Vagina (tissue), 2 donors: ENCODE measurements at regions not wholly inside any gene's neighbourhood (a gene's known extent, or its start where the extent isn't known, plus 50 kb on each side); places are given as distances from the start of the nearest gene placed in this dataset.

Experiments
- DNase-seq, 2 donors: peaks; one replicate each; pipeline ENCODE4 v3.0.0-alpha.2; 2017; ENCODE audit errors: extremely low spot score in 2 of 2
- H3K27ac ChIP-seq: fragments of 200-600 bp; sonication (generic); one replicate; pipeline ENCODE4 v1.5.1; 2019
- H3K27me3 ChIP-seq: fragments of 200-600 bp; sonication (generic); one replicate; pipeline ENCODE4 v1.5.1; 2019
- H3K36me3 ChIP-seq, 2 donors: fragments of 200-600 bp; sonication (generic); one replicate each; pipeline ENCODE4 v1.5.1; 2017 to 2019
- H3K4me1 ChIP-seq: fragments of 200-600 bp; sonication (generic); one replicate; pipeline ENCODE4 v1.5.1; 2019
- H3K4me3 ChIP-seq, 2 donors: fragments of 200-600 bp; sonication (generic); 1 replicate in 1 of 2; 2 replicates in 1 of 2; pipeline ENCODE4 v1.5.1; 2016 to 2019
- H3K9me3 ChIP-seq: fragments of 200-600 bp; sonication (generic); one replicate; pipeline ENCODE4 v1.5.1; 2019
- POLR2A ChIP-seq, 2 donors: fragments of 450-650 bp; IDR thresholded peaks; one replicate each; pipeline ENCODE4 v1.6.1; 2017; ENCODE audit warnings: antibody characterized with exemption in 2 of 2, mild to moderate bottlenecking in 2 of 2, moderate library complexity in 2 of 2
- POLR2AphosphoS5 ChIP-seq, 2 donors: sonication (generic); formaldehyde crosslinking; IDR thresholded peaks; one replicate each; pipeline ENCODE4 v1.9.0; 2017; ENCODE audit warnings: antibody characterized with exemption in 2 of 2, mild to moderate bottlenecking in 2 of 2, low read depth in 1 of 2; ENCODE audit not compliant: insufficient read depth in 1 of 2
- intact Hi-C: fragments of 100-400 bp; cut with DNase I; formaldehyde crosslinking; loops from one replicate; pipeline ENCODE4 v1.15.1; 2023
- TF ChIP-seq, protein P1 (sequence below), 3 experiments: fragments of 450-650 bp in 2 of 3; fragments of 200-600 bp in 1 of 3; sonication (generic) in 1 of 3; IDR thresholded peaks; one replicate each; pipeline ENCODE4 v1.5.1; 2017 to 2019; ENCODE audit warnings: antibody characterized with exemption in 3 of 3, mild to moderate bottlenecking in 2 of 3, moderate library complexity in 2 of 3

DNA sequence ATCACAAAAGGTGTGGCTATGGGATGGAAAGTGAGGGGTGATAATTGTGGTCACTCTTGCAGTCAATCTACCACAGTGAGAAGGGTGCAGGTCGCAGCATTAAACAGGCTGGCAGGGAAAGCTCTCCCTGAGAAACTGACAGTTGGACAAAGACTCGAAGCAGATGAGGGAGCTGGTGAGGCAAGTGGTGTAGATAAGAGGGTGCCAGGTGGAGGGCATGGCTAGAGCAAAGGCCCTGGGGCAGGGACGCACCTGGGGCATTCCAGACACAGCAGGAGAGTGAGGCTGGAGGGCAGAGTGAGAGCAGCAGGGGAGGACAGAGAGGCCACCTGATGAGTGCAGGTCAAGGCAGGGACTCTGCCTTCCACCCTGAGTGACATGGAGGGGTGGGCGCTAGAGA is 264.8 kb downstream of the PRDM2 start:
- Histone ChIP-seq H3K4me3 (no peak overlapping the region), H3K9me3 (no peaks in the 10 kb centered on the region), H3K4me1 (no peaks in the 10 kb centered on the region), H3K27me3 (no peaks in the 10 kb centered on the region), H3K27ac (no peak overlapping the region), H3K36me3 (no peaks in the 10 kb centered on the region)
- DNase-seq: no peak
- TF ChIP-seq POLR2A (IDR thresholded peaks at IDR 0.05): no peak
- TF ChIP-seq, protein P1, sequence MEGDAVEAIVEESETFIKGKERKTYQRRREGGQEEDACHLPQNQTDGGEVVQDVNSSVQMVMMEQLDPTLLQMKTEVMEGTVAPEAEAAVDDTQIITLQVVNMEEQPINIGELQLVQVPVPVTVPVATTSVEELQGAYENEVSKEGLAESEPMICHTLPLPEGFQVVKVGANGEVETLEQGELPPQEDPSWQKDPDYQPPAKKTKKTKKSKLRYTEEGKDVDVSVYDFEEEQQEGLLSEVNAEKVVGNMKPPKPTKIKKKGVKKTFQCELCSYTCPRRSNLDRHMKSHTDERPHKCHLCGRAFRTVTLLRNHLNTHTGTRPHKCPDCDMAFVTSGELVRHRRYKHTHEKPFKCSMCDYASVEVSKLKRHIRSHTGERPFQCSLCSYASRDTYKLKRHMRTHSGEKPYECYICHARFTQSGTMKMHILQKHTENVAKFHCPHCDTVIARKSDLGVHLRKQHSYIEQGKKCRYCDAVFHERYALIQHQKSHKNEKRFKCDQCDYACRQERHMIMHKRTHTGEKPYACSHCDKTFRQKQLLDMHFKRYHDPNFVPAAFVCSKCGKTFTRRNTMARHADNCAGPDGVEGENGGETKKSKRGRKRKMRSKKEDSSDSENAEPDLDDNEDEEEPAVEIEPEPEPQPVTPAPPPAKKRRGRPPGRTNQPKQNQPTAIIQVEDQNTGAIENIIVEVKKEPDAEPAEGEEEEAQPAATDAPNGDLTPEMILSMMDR (IDR thresholded peaks at IDR 0.05): no peak
- no peak for TF ChIP-seq POLR2AphosphoS5 (IDR thresholded peaks at IDR 0.05; ENCODE audit: insufficient read depth in 1 of 2, low read depth in 1 of 2)
- intact Hi-C loops: loop anchor here (10.0 kb wide), 1 partner anchor 1080 kb away; no protein-coding TSS in a partner anchor

DNA sequence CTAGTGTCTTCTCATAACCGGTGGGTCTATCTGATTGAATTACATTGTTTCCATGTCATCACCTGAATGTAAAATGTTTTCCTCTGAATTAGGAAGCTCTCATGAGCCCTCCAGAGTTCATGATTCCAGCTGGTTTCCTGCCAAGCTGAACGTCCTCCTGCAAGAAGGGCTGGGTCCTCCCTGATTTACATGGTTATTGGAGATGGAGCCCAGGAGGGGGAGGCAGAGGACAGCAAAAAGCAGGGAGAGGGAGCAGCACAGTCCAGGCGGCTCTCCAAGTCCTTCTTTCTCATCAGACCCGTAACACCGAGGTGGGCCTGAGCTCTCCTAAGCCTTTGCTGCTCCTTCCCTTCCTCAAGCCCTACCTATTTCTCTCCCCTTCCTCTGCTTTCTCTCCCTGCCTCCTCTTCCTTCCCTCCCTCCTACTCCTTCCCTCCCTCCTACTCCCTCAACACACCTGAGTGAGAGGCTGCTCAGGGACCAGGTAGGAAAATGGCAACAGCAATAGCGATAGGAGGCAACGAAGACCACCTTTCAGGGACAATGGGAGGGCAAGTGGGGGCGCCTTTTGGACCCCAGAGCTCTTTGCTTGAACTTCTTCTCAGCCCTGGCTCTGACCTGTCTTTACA is 265.9 kb downstream of the PRDM2 start:
- no peaks in the 10 kb centered on the region for H3K36me3 ChIP-seq
- intact Hi-C loops: loop anchor here (10.0 kb wide), 1 partner anchor 1079 kb away; no protein-coding TSS in a partner anchor
- no peak overlapping the region for H3K27ac ChIP-seq
- DNase-seq: no peak
- no peaks in the 10 kb centered on the region for H3K27me3 ChIP-seq
- H3K4me3 ChIP-seq: no peak overlapping the region
- TF ChIP-seq POLR2AphosphoS5 (IDR thresholded peaks at IDR 0.05; ENCODE audit: insufficient read depth in 1 of 2, low read depth in 1 of 2): no peak
- TF ChIP-seq, protein P1 (IDR thresholded peaks at IDR 0.05): peak; percentile 27 to 58 (median 45)
- no peaks in the 10 kb centered on the region for H3K9me3 ChIP-seq
- H3K4me1 ChIP-seq: no peaks in the 10 kb centered on the region

DNA sequence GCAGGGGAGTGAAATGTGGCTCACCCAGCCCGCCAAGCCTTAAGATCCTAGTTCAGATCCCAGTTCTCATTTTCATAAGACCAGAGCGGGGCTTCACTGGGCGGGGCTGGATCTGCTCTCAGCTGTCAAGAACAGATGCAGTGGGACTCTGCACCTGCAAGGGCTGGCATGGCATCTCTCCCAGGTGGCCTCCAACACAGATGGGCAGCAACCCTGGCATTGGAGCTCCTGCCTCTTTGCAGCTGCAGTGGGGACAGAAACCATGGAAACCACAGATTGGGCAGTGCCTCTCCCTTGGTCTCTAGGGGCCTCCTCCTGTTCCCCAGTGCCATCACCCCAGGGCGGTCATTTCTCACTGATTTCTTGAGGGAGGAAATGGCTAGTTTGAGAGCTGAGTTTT is 267.7 kb downstream of the PRDM2 start:
- H3K27me3 ChIP-seq: no peaks in the 10 kb centered on the region
- intact Hi-C loops: loop anchor here (10.0 kb wide), 1 partner anchor 1077 kb away; no protein-coding TSS in a partner anchor
- TF ChIP-seq, protein P1 (IDR thresholded peaks at IDR 0.05): no peak
- no peak for TF ChIP-seq POLR2AphosphoS5 (IDR thresholded peaks at IDR 0.05; ENCODE audit: insufficient read depth in 1 of 2, low read depth in 1 of 2)
- TF ChIP-seq POLR2A (IDR thresholded peaks at IDR 0.05): no peak
- no peaks in the 10 kb centered on the region for H3K9me3 ChIP-seq
- no peak for DNase-seq
- no peaks in the 10 kb centered on the region for H3K4me1 ChIP-seq
- H3K36me3 ChIP-seq: no peaks in the 10 kb centered on the region
- no peak overlapping the region for H3K4me3 ChIP-seq
- no peak overlapping the region for H3K27ac ChIP-seq

DNA sequence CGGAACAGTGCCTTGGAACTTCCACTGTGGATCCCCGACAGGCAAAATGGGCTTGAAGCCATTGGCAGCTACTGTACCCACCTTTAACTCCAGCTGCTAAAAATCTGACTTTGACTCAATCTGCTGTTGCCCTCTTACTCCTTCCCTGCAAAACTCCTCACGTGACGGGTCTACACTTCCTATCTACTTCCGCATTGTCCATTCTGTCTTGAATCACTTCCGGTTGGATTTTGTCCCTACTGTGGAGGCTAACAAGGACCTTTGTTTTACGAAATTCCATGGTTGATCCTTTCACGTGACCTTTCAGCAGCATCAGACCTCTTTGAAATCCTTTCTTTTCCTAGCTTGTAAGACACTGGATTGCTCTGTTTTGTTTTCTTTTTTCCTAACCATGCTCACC is 268.4 kb downstream of the PRDM2 start:
- Histone ChIP-seq H3K27me3 (no peaks in the 10 kb centered on the region), H3K27ac (no peak overlapping the region), H3K4me3 (no peak overlapping the region), H3K9me3 (no peaks in the 10 kb centered on the region), H3K36me3 (no peaks in the 10 kb centered on the region), H3K4me1 (no peaks in the 10 kb centered on the region)
- no peak for DNase-seq
- intact Hi-C loops: loop anchor here (10.0 kb wide), 1 partner anchor 1076 kb away; no protein-coding TSS in a partner anchor
- TF ChIP-seq POLR2AphosphoS5 (IDR thresholded peaks at IDR 0.05; ENCODE audit: insufficient read depth in 1 of 2, low read depth in 1 of 2) (no peak), POLR2A (IDR thresholded peaks at IDR 0.05) (no peak)
- TF ChIP-seq, protein P1 (IDR thresholded peaks at IDR 0.05): no peak

DNA sequence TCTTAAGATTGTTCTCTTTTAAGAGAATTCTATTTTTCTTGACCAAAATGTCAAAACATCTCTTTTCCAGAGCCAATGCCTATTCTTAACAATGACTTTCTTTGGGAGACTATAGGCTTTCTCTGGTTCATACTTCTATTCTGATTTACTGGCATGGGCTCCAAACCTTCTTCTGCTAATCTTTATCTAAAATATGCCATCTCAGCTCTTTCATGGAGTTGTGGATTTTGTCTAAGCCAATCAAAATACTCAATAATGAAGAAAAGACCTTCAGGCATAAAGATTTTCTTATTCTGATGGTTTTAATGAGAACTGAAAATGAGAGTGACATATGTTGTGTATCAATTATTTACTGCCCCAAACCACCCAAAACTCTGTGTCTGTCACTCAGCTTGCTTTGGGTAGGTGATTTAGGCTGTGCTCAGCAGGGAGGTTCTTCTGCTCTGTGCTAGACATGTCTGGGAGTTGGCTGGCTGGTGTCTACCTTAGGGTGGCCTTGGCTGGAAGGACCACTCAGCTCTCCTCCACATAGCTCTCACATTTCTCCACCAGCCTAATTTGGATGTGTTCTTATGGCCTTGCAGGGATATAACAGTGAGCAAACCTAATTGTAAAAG is 270.8 kb downstream of the PRDM2 start:
- intact Hi-C loops: no loop called here

More for the DNA sequence above, 270.8 kb downstream of the PRDM2 start:
- Histone ChIP-seq H3K27ac (no peak overlapping the region), H3K9me3 (no peaks in the 10 kb centered on the region), H3K27me3 (no peaks in the 10 kb centered on the region), H3K4me3 (no peak overlapping the region), H3K4me1 (no peaks in the 10 kb centered on the region), H3K36me3 (no peaks in the 10 kb centered on the region)
- no peak for DNase-seq
- TF ChIP-seq POLR2A (IDR thresholded peaks at IDR 0.05) (no peak), POLR2AphosphoS5 (IDR thresholded peaks at IDR 0.05; ENCODE audit: insufficient read depth in 1 of 2, low read depth in 1 of 2) (no peak)
- TF ChIP-seq, protein P1 (IDR thresholded peaks at IDR 0.05): no peak
